Stimulated activated CD8-positive, alpha-beta memory T cell treated with anti-CD3 and anti-CD28 coated beads, Interleukin-7, amount 100 ng/mL, for 4 hours (primary cell): ENCODE measurements at regions not wholly inside any gene's neighbourhood (a gene's known extent, or its start where the extent isn't known, plus 50 kb on each side); places are given as distances from the start of the nearest gene placed in this dataset.
"Not testable (repeated sequence)": the region's sequence is repeated elsewhere in the genome, so short reads cannot be mapped to it uniquely, and the experiment has no call there.

Experiments used
- DNase-seq, 2 donors: peaks; one replicate each; pipeline ENCODE4 v3.0.0-alpha.2; 2020; ENCODE audit warnings: low read depth in 2 of 2

DNA sequence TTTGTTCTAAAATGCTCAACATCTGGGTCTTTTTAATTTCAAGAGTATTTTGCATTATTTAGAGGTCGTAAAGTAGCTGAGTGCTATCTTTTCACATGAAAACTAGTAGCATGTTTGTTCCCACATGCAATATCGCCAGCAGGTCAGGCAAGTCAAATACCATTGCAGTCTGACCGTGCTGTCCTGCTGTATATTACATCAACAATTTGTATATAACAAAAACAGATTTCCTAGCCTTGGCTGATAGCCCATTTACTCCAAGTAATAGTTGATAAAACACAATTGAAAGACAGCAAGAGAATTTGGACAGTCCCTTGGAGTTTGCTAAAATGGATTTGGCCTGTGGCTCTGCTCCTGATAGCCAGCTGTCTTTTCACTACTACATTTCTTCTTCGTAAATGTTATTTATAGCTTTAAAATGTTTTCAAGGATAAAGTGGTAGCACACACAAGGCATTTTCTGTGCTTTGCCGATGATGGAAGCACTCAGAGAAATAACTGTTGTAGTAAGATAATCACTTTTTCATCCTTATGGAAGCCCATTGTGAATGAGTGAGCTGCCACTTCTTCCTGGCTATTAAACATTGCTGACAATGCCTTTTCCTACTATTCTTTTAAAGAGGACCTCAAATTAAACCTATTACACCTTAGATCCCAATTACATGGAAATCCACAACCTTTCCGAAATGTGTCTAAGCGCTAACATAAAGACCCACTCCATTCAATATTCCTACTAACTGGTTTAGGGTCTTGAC, 992.1 kb downstream of the MAT2B start:
- DNase-seq, result no peak

- no peak for DNase-seq
These were observed 993.0 kb downstream of the MAT2B start for GRCh38 chr5:164498438-164498837.

GRCh38 chr5:164500856-164501255, 995.4 kb downstream of the MAT2B start:
- no peak for DNase-seq

GRCh38 chr5:164501344-164501743, 995.9 kb downstream of the MAT2B start:
- DNase-seq, result no peak

- DNase-seq, result no peak
These were observed 998.8 kb downstream of the MAT2B start for GRCh38 chr5:164504141-164504772.

DNA sequence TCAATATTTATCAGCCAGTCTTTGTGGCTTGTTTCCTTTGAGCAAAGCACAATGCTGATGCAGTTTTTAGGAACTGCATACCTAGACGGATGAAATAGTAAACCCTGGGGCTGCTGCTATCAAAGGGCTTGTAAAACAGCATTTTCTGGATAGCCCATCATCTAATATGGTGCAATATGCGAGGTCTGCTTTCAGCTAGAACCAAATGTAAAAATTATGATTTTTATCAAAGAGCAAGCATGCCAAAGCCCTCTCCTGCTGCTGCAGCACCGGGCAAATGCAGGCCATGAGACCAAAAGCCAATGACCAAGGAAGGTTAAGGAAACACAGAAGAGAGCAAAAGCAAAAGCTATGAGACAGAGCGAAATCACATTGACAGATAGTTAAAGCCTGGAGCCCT, 1000.4 kb downstream of the MAT2B start:
- no peak for DNase-seq

DNA sequence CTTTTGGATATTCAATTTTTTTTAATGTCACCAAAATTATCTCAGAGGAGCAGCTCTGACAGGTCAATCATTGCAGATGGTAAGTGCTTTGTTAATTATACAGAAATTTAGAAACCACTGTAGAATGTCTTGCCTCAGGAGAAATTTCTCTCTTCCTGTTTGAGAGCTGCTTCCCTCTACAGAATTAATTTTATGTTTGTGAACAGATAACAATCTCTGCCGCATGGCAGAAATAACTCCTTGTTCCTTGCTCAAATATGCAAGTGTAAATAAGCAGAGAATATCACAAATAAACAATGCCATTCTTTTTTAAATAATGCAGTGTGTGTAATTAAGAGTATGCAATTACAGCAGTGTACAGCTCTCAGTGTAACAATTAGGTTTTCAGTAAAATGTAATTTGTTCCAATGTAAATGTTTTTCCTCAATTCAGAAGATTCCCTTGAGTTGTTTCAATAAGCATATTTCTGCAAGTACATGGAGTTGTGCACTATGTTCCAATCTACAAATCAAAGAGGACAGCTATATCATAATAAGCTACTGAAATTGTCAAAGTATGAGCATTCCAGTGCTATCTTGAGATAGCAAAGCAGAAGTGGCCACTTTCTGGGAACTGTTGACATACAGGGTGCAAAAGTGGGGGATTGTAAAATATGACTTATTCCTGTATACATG, 1012.8 kb downstream of the MAT2B start:
- no peak for DNase-seq

DNA sequence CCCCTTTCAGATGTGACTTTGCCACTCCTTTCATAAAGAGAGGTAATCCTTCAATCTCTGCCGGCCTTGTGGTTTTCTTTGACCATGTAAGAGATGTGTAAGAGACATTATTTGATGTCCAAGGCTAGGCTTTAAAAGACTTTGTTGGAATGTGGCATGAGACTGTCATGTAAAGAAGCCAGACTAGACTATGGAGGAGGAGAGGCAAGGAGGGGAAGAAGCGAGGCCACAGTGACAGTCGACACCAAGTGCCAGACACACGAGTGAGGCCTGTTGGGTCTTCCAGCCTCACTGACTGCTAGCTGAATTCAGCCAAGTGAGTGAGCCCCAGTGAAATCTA, 1013.3 kb downstream of the MAT2B start:
- DNase-seq, result no peak

GRCh38 chr5:164532235-164532900, 1026.9 kb downstream of the MAT2B start:
- DNase-seq, result no peak

- not testable (repeated sequence) for DNase-seq
These were observed 1028.0 kb downstream of the MAT2B start for GRCh38 chr5:164533426-164533825.

- DNase-seq, result no peak
These were observed 1034.8 kb downstream of the MAT2B start for GRCh38 chr5:164540174-164540573.

GRCh38 chr5:164545507-164545906, 1040.1 kb downstream of the MAT2B start:
- no peak for DNase-seq

DNA sequence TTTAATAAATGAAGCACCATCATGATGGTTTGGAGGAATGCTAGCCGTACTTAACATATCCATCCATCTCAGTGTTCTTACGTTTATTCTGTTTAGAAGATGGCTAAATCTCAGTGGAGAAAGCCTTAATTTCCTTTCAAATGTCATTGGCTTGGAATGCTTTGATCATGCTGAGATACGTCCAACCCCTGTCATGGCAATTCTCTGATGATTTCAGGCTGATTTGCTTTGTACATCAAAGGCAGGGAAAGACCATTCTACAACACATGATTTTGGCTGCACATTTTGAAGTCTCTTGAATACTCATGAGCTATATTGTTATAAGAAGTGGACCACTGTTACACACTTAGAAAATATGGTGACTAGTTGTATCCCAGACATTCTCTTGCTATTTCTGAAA, 1048.4 kb downstream of the MAT2B start:
- no peak for DNase-seq

DNA sequence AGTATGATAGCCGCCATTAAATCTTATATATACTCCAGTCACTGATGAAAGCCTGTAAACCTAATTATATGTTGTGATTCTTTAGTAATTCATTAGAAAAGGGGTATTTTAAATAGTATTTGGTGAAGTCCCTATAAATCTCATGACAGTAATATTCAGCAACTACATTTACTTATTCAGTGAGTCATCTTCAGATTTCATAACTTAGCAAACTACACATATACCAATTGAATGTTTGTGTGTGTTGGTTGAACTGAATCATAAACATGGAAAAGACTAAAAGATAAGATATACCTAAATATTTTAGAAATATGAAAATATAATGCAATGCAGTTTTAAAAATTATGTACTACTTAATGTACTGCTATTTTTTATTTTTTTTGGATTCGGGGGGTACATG, 1050.4 kb downstream of the MAT2B start:
- DNase-seq, result no peak

DNA sequence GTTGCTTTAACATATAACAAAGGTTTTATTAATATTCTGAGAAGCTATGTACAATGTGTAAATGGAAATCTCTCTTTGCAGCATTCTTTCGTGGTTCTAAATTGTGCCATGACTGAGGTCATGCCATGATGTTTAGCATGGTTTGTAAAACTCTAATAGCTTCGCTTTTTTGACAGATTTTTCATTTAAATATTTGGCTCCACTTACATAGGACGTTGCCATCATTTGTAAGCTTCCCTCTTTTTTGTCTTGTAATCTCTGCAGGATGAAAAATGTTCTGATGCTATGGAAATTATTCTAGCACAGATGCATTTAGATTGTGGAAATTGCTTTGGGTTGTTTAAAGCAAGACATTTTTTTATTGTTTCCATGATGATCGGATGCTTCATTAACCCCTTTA, 1054.8 kb downstream of the MAT2B start:
- no peak for DNase-seq

- DNase-seq, result no peak
These were observed 1056.8 kb downstream of the MAT2B start for GRCh38 chr5:164561933-164562872.

DNA sequence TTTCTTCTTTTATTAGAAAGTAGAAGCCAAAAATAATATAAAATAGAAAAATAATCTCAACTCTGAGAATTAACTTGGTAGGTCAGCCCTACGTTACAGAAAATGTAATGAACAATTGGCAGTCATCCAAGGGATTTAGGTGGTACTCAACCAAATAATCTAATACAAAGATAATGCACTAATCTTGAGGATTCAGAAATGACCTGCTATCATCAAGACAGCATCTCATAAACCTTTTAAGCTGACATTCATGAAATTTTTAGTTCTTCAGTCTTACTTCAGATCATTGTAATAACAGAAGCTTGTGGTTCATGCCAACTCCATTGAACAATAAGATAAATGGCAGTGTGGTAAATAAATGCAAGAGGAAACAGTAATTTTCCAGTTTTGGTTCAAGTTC, 1058.0 kb downstream of the MAT2B start:
- DNase-seq, result no peak

DNA sequence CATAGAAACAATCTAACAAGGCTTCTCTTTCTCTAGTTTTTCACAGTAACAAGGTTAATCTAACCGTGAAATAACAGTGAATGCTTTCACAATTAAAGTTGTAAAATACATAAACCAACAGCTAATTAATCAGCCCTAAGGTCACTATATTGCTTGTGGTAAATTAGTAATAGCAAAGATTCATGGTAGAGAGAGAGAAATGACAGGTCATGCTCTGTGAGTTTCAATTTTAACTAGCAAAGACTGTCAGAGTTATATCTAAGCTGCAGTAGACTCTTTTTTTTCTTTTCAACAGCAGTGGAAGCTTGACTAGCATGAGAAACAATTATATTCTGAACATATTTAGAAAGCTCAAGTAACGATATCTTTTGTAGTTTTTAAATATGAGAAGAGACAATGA, 1068.0 kb downstream of the MAT2B start:
- DNase-seq, result no peak

- DNase-seq, result no peak
These were observed 1071.8 kb downstream of the MAT2B start for GRCh38 chr5:164577201-164577600.

DNA sequence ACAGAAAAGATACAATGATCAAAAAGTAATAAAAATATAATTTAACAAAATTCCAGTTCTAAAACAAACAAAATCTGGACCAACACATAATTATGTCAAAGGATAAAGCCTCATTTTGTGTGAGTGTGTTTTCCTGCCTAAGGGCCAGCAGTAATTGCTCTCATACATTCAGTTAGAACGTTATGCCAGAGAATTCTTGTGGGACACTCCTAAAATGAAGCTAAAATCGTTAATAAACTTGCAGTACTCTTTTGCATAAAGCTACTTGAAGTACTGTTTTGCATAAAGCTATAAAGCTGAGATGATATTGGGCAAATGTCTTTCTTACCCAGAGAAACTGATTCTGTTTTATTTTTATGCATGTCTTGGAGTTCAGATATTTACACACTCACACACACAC, 1072.3 kb downstream of the MAT2B start:
- DNase-seq, result no peak

GRCh38 chr5:164578401-164578800, 1073.0 kb downstream of the MAT2B start:
- DNase-seq, result no peak

DNA sequence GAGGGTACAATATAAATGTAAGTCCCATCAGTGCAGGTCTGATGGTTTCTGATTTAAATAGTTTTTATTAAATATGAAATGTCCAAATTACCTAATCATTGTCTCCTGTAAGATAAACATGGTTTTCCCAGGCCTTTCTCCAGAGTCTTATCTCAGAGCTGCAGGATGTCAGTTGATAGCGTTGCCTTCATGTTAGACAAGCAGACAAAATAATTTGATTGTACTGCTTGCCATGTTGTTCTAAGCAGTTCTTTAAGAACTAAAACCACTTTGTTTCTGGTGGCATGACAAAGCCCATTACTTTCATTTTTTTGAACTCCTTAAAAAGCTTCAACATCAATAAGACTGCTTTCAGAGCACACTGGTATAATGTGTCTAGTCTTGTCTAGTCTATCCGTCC, 1073.5 kb downstream of the MAT2B start:
- DNase-seq, result no peak
